ENCODE measurements at regions not wholly inside any gene's neighbourhood (a gene's known extent, or its start where the extent isn't known, plus 50 kb on each side); places are given as distances from the start of the nearest gene placed in this dataset.
"Not testable (repeated sequence)": the region's sequence is repeated elsewhere in the genome, so short reads cannot be mapped to it uniquely, and the experiment has no call there.

DNA sequence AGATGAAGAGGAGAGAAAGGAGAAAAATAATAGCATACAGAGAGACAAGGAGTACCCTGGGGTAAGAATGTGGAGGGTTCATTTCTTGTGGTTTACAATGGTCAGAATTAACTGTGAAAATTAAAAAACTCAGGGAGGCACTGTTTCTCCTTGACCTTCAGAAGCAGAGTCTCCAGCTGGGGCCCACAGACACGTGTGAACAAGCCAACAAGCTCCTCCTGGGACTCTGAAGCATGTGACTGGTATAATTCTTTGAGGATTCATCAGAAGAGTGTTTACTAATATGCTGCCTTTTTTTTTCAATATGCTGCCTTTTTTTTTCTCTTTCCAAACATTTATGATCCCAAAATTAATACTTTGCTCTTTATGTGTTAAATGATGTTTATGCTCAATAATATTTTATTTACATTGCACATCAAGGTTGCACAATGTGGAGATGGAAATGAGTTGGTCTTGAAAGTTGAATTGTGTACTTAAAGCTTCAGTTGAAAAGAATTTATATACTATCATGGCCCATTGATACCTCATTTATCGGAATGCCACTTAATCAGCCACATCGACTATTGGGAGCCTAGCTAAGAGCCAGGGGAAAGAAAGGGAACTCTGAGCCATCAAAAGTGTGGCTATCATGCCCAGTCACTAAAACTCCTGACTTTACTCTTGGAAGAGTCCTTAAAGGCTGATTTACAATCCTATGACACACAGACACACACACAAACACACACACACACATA lies 134.7 kb upstream of the RHOBTB1 start:
- no peak for DNase-seq

GRCh38 chr10:61076572-61077114 lies 132.7 kb upstream of the RHOBTB1 start:
- DNase-seq, result no peak

GRCh38 chr10:61073391-61073790 lies 129.4 kb upstream of the RHOBTB1 start:
- no peak for DNase-seq

DNA sequence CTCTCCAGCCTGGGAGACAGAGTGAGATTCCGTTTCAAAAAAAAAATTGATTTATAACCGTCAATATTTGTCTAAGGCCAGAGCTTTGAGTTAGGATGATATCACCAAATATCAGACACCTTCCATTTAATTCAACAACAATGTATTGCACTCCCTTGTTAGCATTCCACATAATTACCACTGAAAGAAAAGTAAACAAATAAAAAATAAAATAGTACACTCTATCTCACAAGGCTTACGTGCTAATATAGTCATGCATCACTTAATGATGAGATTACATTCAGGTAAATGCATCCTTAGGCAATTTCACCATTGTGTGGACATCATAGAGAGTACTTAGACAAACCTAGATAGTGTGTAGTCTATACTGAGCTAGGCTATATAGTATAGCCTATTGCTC lies 127.6 kb upstream of the RHOBTB1 start:
- DNase-seq, result no peak

GRCh38 chr10:61068471-61068870 lies 124.5 kb upstream of the RHOBTB1 start:
- no peak for DNase-seq

DNA sequence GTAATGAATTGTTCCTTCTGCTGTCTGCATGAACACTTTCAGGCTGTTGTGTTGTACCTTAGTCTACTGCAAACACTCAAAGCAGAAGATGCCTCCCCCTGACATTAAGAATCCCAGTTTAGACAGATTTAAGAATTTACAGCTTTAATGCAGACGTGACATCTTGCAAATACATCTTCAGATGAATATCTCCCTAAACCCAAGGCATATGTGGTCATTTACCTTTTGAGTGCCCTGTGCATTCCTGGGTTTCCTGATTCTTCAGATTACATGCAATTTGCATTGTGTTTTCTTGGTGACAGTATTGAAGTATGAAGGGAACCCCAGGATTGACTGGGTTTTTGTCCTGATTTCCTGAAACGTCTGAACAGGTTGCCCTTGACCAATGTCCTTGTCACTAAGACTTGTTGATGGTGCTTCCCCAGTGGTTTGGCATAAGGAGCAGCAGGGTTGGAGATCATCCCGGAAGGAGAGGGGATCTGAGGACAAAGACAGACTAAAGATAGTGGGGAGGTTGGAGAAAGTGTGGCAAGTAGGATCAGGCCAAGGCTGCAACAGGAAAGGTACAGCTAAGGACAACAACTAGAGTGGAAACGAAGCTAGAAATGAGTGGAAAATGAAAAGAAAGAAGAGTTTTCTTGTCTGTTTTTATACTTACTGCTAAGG lies 123.8 kb upstream of the RHOBTB1 start:
- no peak for DNase-seq

DNA sequence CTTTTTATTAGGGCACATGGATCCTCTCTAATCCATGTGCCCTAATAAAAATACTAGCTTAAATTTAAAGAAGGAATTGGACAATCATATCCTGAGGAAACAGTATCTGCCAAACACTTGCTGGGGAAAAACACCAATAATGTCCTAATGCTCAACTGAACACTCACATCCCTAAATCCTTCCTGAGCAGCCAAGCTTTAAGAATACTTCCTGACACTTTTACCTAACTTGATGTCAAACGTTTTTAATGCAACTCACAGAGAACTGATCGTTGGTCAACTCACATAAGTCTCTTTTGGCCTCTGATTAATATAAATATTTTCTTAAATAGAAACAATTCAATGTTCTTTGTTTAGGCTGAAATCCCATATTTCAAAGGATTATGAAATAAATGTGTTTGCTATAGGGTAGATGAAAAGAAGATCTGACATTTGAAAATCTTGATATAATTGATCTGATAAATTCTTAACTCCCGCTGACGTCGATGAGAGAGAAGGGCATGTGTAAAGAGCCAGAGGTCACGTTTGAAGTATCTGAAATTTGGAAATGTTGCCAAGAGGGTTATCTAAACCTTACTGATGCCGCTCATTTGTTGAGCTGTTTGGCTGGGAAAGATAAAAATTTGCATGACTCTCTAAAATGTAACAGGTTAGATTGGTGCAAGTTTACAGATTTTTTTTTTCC lies 122.8 kb upstream of the RHOBTB1 start:
- DNase-seq, result no peak

- no peak for DNase-seq
These were observed 121.1 kb upstream of the RHOBTB1 start for GRCh38 chr10:61065051-61065450.

GRCh38 chr10:61064356-61064755 lies 120.4 kb upstream of the RHOBTB1 start:
- no peak for DNase-seq

GRCh38 chr10:61063901-61064300 lies 119.9 kb upstream of the RHOBTB1 start:
- no peak for DNase-seq

DNA sequence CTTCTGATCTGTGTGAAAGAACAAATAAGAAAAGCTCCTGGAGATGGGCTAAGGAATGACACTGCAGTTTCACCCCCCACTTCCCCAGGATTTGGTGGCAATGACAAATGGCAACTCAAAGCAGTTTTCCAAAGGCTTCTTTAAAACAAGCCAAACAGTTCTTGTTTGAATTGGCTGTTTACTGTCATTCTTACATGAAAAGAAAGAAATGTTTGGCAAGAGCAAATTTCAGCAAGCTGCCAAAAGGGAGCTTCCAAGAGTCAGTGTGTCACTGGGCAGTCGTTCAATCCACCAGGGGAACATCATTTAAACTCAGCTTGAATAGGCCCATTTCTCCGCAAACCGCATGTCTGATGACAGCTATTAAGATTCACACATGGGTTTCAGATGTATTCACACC lies 119.0 kb upstream of the RHOBTB1 start:
- no peak for DNase-seq

GRCh38 chr10:61061923-61062504 lies 118.0 kb upstream of the RHOBTB1 start:
- no peak for DNase-seq

- no peak for DNase-seq
These were observed 115.7 kb upstream of the RHOBTB1 start for GRCh38 chr10:61059636-61060035.

GRCh38 chr10:61052469-61053205 lies 108.7 kb upstream of the RHOBTB1 start:
- no peak for DNase-seq

GRCh38 chr10:61051344-61051743 lies 107.4 kb upstream of the RHOBTB1 start:
- no peak for DNase-seq

DNA sequence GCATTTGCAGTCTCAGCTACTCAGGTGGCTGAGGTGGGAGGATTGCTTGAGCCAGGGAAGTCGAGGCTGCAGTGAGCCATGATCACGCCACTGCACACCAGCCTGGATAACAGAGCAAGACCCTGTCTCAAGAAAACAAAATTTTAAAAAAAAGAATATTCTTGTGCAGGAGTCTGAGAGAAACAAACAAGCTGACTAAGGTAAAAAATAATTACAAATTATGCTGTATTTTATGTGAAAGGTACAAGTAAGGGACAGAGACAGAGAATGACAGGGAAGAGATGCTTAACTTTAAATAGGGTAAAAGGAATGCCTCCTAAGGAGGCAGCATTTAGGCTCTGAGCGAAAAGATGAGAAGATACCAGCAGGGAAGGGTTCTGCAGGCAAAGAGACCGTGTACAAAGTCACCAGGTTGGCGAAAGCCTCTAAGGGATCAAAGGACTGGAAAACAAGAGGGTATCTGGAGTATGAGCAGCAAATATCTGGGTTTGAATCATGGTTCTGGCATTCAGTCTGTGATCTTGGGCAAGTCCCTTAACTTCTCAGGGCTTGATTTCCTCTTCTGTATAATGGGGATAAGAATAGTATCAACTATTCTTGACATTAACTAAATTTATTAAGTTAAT lies 106.2 kb upstream of the RHOBTB1 start:
- no peak for DNase-seq

GRCh38 chr10:61049386-61049785 lies 105.4 kb upstream of the RHOBTB1 start:
- DNase-seq, result no peak

DNA sequence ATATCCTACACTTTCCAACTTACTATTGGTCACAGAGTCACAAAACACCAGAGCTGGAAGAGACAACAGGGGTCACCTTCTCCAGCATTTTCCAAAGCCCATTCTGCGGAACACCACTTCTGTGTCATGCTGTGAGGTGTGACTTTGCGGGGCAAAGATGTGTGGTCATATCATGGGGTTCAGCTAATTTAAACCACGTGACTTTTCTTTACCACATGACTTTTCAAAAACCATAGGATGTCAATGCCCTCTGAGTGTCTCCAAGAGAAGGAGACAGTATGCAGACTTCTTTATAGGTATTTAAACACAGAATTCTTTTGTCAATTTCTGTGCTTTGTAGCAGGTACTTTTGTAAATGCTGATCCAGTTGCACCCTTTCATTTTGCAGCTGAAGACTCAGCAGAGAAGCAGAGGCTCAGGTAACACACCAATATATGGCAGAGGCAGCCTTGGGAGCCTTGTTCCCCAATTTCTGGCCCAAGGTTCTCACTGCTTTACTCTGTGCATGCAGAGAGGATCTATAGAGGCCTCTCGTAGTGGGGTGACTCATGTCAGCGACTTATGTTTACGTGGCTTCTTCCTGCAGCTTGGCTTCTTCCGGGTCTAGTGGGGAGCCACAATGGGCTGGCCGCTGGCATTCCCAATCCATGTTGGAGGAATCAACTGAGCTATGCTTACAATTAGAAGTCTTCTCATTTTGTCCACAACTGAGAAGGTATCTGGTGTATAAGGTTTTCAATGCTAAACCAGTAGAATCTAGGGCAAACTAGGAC lies 104.0 kb upstream of the RHOBTB1 start:
- no peak for DNase-seq

- DNase-seq, result no peak
These were observed 103.1 kb upstream of the RHOBTB1 start for GRCh38 chr10:61047081-61047480.

DNA sequence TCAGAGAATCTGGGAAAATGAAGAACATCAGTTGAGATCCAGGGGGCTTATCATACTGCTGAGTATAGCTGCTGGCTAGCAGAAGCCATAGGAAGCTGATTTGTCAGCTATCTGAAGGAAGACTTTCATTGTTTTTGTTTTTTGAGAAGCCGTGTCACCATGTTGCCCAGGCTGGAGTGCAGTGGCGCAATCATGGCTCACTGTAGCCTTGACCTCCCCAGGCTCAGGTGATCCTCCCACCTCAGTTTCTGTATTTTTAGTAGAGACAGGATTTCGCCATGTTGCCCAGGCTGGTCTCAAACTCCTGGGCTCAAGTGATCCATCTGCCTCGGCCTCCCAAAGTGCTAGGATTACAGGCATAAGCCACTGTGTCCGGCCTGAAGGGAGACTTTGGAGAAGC lies 101.5 kb upstream of the RHOBTB1 start:
- not testable (repeated sequence) for DNase-seq

GRCh38 chr10:61042533-61042932 lies 98.5 kb upstream of the RHOBTB1 start:
- DNase-seq, result no peak
